Central memory CD4-positive, alpha-beta T cell (primary cell): ENCODE measurements at regions not wholly inside any gene's neighbourhood (a gene's known extent, or its start where the extent isn't known, plus 50 kb on each side); places are given as distances from the start of the nearest gene placed in this dataset.

Source experiments
- DNase-seq: peaks from one replicate; pipeline ENCODE4 v3.0.0; 2022

DNA sequence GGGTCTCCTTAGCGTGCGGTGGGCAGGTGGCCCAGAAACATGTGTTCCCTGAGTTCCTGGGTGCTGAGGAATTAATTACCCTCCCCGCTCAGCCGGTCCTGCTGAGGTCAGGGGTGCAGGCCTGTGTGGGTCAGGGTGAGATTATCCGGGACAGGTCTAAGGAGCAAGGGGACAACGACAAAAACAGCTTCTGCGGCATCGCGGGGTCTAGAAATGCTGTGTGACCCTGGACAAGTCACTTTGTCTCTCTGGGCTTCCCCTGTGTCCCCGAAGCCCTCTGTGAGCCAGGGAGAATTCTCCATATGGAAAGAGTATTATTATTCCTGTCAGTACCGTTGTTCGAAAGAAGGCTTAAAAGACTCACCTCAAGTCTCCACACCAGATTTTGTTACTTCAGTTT, 186.1 kb downstream of the MN1 start:
- no peak for DNase-seq

DNA sequence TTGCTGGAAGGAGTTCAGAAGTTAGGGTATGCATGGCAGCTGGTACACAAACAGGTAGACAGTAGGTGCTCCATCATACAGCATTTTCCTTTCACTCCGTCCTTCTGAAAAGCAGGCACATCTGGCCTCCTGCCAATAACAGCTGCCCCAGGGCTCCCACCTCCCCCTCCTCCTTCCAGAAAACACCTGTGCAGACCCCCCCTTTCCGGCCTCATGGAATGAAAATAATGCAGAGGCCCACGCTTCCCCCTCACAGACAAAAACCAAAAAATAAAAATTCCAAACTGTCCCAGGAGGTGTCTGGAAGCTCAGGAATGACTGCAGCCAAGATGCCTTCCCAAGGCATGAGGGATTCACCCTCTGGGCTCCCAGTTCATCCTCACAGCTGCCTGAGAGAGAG, 185.5 kb downstream of the MN1 start:
- DNase-seq = no peak

- no peak for DNase-seq
Observed at GRCh38 chr22:27617214-27617881, 184.2 kb downstream of the MN1 start.

DNA sequence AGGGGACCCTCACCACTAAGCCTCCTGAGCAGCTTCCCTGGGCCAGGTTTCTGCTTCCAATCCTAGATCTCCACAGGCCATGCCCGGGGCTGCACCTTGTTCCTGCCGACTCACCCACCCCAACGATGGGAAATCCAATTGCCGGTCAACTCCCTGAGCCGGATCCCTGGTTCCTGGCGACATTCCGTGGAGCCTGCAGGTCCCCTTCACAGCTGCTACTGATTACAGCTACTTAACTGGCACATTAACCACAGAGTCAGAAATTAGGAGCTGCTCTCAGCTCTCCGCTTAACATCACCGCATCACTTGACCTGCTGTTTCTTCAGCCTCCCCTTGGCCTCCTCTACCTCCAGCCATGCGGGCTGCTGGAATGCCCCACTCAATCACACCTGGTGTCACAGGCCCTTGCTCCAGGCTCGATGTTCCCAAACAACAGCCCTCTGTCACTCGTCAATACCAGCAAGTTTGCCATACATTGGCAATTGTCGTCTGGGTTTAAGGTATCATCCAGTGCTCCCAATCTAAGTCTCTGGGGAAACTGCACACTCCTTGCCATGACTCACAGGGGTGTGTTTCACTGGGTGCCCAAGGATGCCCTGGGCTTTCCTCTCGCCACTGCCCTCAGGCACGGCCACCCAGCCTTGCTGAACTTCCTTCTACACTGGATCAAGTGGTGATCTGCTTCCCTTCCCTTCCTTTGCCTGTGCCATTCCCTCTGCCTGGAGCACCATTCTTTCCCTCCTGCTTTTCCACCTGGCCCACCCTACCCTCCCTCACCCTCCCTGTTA, 181.0 kb downstream of the MN1 start:
- no peak for DNase-seq

- no peak for DNase-seq
Observed at GRCh38 chr22:27621486-27622070, 180.0 kb downstream of the MN1 start.

GRCh38 chr22:27624042-27624441, 177.5 kb downstream of the MN1 start:
- DNase-seq = no peak

DNA sequence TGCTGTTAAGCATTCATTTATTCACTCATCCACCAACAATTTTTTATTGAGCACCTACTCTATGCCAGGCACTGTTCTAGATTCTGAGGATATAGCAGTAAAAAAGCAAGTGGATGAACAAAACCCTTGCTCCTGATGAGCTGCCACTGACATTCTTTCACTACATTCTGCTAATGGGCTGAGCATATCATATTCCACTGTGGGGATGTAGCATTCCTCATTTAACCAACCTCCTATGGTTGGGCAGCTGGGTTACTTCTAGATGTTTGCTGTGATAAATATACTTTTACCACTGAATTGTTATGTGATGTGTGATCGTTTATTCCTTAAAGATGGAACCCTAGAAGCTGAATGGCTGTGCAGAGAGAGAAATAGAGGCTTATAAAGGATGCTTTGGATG, 176.9 kb downstream of the MN1 start:
- DNase-seq = no peak

DNA sequence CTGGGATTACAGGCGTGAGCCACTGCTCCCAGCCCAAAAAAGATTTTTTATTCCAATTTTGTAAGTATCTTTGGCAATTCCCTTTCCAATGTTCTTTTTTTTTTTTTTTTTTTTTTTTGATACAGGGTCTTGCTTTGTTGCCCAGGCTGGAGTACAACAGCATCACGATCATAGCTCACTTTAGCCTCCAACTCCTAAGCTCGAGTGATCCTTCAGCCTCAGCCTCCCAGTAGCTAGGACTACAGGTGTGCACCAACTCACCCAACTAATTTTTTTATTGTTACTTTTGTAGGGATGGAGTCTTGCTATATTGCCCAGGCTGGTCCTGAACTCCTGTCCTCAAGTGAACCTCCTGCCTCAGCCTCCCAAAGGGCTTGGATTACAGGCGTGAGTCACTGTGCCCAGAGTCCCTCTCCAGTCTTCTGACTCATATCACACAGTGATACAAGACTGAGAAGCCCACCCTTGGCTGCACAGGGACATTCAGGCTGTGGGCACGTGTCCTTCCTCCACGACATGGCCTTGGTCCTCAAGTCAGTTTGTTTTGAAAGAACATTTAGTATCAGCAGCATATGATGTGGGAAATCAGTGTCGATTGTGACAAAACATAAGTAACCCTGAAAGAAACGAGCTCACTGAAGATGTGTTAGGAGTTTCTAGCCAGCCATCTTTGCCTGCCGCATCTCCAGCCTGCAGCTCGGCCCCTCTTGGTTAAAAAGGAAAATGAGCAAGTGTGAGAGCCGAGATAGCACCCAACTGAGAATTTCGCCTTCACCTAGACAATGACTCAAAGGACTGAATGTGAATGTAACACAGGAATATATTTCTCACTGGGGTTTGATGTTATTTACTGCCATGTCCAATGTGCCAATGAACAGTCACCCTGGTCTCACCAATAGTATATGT, 175.5 kb downstream of the MN1 start:
- no peak for DNase-seq

DNA sequence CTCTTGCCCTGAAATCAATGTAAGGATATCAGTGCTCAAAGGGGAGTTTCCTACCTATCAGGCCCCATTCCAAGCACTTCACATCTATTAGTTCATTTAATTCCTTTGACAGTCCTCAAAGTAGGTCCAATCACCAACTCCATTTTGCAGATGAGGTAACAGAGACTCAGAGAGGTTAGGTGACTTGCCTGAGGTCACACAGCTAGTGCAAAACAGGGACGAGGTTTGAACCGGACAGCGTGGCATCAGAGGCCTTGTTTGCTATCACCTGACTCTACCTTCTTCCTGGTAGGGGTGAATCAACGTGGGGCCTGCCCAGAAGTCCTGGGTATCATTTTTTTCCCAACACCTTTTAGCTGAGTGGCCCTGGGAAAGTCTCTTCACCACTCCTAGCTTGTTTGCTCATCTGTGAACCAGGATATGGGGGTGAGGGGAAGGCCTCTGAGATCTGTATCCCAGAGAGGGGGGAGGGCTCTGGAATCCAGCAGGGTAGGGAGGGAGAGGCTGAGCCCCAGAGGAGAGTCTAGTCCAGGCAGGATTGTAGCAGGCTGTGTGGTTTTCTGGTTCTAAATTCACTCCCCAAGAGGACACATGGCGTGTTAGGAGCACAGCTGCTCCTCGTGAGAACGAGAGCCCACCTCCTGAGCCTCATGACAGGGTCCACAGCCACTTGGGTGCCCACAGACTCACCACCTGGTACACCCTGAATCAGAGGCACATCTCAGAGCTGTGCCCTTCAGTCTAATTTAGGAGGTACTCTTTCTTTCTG, 174.7 kb downstream of the MN1 start:
- no peak for DNase-seq

DNA sequence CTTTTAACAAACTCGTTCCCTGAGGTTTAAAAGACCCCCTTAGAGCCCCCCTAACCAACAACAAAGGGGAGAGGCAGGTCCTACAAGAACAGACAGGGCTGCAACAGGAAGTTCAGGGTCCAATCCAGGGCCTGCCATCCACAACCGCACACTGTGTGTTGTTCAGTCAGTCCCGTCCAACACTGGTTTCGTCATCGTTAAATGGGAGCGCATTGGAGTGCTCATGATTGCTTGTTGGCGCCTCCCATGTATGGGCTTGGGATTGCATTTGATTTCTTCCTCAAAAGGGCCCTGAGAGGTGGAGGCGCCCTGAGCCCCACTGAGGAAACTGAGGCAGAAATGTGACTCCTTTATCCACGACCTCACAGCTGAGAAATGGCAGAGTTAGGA, 174.1 kb downstream of the MN1 start:
- DNase-seq = no peak

- no peak for DNase-seq
Observed at GRCh38 chr22:27627901-27628300, 173.7 kb downstream of the MN1 start.

DNA sequence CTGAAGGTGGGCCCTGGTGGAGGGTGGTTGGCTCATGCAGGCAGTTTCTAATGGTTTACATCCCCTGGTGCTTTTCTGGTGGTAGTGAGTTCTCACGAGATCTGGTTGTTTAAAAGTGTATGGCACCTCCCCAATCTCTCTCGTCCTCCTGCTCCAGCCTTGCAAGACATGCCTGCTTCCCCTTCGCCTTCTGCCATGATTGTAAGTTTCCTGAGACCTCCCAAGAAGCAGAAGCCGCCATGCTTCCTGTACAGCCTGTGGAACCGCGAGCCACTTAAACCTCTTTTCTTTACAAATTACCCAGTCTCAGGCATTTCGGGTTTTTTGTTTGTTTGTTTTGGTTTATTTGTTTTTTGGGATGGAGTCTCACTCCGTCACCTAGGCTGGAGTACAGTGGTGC, 173.2 kb downstream of the MN1 start:
- no peak for DNase-seq

DNA sequence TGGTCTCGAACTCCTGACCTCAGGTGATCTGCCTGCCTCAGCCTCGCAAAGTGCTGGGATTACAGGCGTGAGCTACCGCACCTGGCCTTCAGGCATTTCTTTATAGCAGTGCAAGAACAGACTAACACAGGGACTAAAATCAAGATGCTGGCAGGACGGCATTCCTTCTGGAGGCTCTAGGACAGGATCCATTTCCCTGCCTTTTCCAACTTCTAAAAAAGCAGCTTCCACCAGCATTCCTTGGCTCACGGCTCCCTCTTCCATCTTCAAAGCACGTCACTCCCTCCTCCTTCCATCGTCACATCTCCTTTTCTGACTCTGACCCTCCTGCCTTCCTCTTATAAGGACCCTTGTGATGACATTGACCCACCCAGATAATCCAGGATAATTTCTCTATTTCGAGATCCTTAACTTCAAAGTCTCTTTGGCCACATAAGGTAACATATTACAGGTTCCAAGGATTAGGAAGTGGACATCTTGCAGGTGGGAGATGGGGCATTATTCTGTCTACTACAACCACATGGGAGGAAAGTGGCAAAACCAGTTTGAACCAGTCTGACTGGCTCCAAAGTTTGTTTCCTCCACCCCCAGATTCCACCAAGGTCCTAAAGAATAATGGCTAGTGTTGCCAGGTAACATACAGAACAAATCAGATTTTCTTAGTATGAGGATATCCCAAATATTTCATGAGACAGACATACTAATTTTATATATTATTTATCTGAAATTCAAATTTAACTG, 172.5 kb downstream of the MN1 start:
- no peak for DNase-seq

DNA sequence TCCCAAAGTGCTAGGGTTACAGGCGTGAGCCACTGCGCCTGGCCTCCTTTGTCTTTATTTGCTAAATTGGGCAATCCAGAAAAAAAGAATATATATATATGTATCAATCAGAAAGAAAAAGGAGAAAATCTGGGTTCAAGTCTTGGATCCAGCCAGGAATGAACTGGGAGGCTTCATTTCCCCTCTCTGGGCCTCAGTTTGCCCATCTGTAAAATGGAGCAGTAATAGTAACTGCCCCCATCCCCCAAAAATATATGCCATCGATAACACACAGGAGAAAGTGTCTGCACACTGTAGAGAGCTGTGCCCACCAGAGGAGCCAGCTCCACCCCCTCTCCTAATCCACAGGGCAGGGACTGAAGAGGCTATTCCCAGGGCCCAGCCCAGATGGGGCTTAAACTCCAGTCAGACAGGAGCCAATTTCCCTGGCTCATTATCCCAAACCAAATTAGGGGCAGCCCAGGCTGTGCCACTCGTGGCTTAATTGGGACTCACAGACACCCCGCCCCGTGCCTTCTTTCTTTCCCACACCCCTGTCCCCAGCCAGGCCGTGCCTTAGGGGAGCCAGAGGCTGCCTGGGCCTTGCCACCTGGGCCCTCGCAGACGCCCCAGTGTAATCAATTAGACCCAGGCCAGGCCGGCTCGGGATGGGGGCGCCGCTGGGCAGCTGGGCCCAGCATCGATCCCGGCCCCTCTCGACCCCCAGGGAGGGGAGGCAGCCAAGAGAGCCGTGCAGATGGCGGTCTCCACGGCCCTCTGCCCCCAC, 171.5 kb downstream of the MN1 start:
- DNase-seq = no peak

DNA sequence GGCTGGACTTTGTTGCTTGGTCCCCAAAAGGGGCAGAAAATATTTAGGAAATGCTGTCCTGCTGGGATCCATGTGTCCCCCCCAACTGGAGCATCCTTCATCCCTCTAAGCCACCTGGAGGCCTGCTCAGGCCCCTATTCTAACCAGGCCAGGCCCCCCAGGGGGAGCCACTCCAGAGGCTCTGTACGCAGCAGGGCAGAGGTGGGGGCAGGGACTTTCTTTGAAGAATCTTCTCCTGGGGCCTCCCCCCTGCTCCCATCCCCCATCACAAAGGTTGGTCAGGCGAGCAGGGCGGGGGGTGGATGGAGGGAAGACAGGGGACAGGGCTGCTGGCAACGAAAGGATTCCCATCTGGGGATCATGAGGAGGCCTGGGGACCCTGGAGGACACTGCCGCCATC, 170.8 kb downstream of the MN1 start:
- no peak for DNase-seq

GRCh38 chr22:27631641-27632040, 169.9 kb downstream of the MN1 start:
- no peak for DNase-seq

- DNase-seq = no peak
Observed at GRCh38 chr22:27632451-27633295, 168.9 kb downstream of the MN1 start.

GRCh38 chr22:27633296-27633871, 168.2 kb downstream of the MN1 start:
- DNase-seq = no peak

DNA sequence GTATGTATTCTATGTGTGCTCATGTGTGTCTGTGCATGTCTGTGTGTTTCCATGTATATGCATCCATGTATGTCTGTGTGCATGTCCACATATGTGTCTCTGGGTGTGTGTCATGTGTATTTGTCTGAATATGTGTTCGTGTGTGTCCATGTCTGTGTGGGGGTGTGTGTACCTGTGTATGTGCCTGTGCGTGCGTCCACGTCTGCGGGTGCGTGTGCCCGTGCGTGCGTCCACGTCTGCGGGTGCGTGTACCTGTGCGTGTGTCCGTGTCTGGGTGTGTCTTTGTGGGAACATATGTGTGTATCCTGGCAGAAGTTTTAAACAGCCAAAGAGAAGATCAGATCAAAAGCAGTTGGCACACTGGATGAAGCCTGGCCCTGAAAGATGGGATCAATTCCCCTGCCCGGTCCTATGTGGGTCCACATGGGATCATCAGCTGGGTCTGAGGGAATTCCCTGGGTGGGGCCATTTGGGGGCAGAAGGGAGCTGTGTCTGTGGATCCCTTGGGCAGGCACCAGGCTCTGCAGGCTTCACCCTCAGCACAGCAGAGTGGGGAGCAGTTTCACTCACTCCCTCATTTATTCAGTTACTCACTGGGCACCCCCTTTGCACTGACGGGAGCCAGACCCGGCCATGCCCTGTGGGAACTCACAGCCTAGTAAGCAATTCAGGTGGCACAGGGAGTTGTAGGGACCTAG, 167.4 kb downstream of the MN1 start:
- no peak for DNase-seq
